ENCODE measurements at regions not wholly inside any gene's neighbourhood (a gene's known extent, or its start where the extent isn't known, plus 50 kb on each side); places are given as distances from the start of the nearest gene placed in this dataset.

DNA sequence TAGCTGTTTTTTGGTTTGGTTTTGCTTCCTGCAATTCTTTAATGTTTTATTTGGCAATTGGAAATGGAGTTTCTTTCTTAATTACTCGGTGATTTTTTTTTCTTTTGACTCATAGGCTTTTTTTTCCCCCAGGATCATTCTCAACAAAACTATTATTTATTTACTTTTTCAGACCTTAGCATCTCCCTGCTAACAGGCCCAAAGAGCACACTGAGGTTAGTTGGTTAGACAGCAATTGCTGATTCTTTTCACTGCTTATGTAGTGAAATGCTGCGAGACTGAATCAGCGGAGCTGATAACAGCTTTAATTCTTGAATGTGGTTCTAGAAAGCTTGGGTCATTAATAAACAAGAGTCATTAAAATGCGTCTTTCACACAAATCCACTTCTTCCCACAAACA is 79.1 kb upstream of the ZFP64 start:
- TF ChIP-seq POLR2AphosphoS5 (IDR thresholded peaks at IDR 0.05) (no peak), POLR2A (IDR thresholded peaks at IDR 0.05) (no peak)
